Glutamatergic neuron (in vitro differentiated cells): ENCODE measurements at regions not wholly inside any gene's neighbourhood (a gene's known extent, or its start where the extent isn't known, plus 50 kb on each side); places are given as distances from the start of the nearest gene placed in this dataset.

Experiments
- DNase-seq: peaks from one replicate; pipeline ENCODE4 v3.0.0; 2022
- H3K27ac Mint-ChIP-seq: one replicate; pipeline ENCODE4 v1.8.0; 2020; ENCODE audit warnings: mild to moderate bottlenecking, mixed read lengths, inconsistent platforms; ENCODE audit not compliant: unreplicated experiment
- H3K27me3 Mint-ChIP-seq: one replicate; pipeline ENCODE4 v1.8.0; 2020; ENCODE audit warnings: mild to moderate bottlenecking, moderate library complexity, mixed read lengths, inconsistent platforms; ENCODE audit not compliant: unreplicated experiment
- H3K36me3 Mint-ChIP-seq: one replicate; pipeline ENCODE4 v1.8.0; 2020; ENCODE audit warnings: mild to moderate bottlenecking, mixed read lengths, inconsistent platforms; ENCODE audit not compliant: unreplicated experiment
- H3K4me1 Mint-ChIP-seq: one replicate; pipeline ENCODE4 v1.8.0; 2020; ENCODE audit warnings: mild to moderate bottlenecking, low read depth, mixed read lengths, inconsistent platforms; ENCODE audit not compliant: unreplicated experiment
- H3K4me3 Mint-ChIP-seq: one replicate; pipeline ENCODE4 v1.8.0; 2020; ENCODE audit warnings: mild to moderate bottlenecking, mixed read lengths, inconsistent platforms; ENCODE audit not compliant: unreplicated experiment
- H3K9me3 Mint-ChIP-seq: one replicate; pipeline ENCODE4 v1.8.0; 2020; ENCODE audit warnings: mild to moderate bottlenecking, moderate library complexity, mixed read lengths, inconsistent platforms; ENCODE audit not compliant: unreplicated experiment
- TF ChIP-seq, protein P1 (sequence below): fragments of 200-600 bp; sonication (generic); IDR thresholded peaks from one replicate; pipeline ENCODE4 v1.5.0; 2021; ENCODE audit not compliant: partially characterized antibody, unreplicated experiment

DNA sequence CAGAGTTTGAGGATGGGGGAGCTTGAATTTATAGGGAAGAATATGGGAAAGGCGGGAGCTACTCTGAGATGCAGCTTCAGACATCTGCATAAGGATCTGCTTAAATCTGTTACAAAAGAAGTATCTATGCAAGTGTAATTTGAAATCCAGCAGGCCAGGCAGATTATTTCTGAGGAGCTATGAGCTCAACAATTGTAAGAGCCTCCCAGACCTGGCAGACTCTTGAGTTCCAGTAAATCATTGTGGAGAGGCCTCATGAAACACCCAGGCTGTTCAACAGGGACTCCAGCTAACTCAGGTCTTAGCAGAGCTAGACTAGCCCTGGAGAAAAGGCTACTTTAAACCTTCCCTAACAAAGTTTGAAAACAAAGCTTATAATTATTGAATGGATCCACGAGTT is 647.5 kb upstream of the CHRM3 start:
- DNase-seq = no peak
- Mint-ChIP-seq H3K27ac (no peak overlapping the region), H3K36me3 (no peaks in the 10 kb centered on the region), H3K4me3 (no peak overlapping the region), H3K4me1 (peaks cover 21% of the 10 kb centered on the region), H3K9me3 (peaks cover 1% of the 10 kb centered on the region), H3K27me3 (no peaks in the 10 kb centered on the region)
- TF ChIP-seq, protein P1, sequence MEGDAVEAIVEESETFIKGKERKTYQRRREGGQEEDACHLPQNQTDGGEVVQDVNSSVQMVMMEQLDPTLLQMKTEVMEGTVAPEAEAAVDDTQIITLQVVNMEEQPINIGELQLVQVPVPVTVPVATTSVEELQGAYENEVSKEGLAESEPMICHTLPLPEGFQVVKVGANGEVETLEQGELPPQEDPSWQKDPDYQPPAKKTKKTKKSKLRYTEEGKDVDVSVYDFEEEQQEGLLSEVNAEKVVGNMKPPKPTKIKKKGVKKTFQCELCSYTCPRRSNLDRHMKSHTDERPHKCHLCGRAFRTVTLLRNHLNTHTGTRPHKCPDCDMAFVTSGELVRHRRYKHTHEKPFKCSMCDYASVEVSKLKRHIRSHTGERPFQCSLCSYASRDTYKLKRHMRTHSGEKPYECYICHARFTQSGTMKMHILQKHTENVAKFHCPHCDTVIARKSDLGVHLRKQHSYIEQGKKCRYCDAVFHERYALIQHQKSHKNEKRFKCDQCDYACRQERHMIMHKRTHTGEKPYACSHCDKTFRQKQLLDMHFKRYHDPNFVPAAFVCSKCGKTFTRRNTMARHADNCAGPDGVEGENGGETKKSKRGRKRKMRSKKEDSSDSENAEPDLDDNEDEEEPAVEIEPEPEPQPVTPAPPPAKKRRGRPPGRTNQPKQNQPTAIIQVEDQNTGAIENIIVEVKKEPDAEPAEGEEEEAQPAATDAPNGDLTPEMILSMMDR = no peak

DNA sequence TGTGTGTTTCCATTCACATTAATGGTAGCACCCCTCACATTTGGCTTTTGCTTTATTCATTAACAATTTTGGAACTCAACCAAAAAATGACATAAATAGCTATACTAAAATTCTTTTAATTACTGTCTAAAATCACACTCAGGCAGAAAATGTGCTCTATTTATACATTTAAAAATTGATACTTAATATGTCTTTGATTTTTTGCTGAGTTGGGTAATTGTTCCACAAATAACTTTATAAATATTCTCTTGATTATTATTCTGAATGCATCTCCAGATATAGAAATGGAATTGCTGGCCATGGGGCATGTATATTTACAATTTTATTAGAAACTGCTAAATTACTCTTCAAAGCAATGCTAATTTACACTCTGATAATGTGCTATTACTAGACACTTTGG is 658.7 kb upstream of the CHRM3 start:
- Mint-ChIP-seq H3K9me3 (no peaks in the 10 kb centered on the region), H3K4me3 (no peak overlapping the region), H3K27ac (no peak overlapping the region), H3K36me3 (no peaks in the 10 kb centered on the region), H3K4me1 (peaks cover 2% of the 10 kb centered on the region), H3K27me3 (no peaks in the 10 kb centered on the region)
- no peak for DNase-seq
- TF ChIP-seq, protein P1 = no peak

DNA sequence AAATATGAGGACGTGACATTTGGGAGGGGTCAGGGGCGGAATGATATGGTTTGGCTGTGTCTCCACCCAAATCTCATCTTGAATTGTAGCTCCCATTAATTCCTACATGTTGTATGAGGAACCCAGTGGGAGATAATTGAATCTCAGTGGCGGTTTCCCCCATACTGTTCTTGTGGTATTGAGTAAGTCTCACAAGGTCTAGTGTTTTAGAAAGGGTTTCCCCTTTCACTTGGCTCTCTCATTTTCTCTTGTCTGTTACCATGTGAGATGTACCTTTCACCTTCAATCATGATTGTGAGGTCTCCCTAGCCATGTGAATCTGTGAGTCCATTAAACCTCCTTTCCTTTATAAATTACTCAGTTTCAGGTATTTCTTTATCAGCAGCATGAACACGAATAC is 663.6 kb upstream of the CHRM3 start:
- Mint-ChIP-seq H3K27ac (no peak overlapping the region), H3K9me3 (peaks cover 3% of the 10 kb centered on the region), H3K27me3 (no peaks in the 10 kb centered on the region), H3K4me3 (no peak overlapping the region), H3K4me1 (no peaks in the 10 kb centered on the region), H3K36me3 (no peaks in the 10 kb centered on the region)
- DNase-seq = no peak
- TF ChIP-seq, protein P1 = no peak

DNA sequence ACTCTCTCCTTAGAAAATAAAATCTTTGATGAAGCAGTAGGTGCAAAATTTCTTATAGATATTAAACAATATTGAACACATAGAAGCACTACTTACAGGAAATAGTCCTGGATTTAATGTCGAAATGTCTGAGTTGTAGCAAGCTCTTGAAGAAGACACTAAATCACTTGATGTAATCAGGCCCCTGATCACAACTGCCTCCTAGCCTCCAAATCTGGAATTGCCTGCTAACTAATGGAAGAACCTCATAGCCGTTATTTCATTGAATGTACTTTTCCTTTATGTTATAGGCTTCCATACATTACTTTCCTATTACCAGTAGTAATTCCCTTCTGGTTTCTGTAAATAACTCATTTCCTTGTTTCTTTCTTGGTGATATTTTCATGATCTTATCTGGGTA is 675.7 kb upstream of the CHRM3 start:
- H3K36me3 Mint-ChIP-seq = no peaks in the 10 kb centered on the region
- TF ChIP-seq, protein P1 = no peak
- no peaks in the 10 kb centered on the region for H3K27me3 Mint-ChIP-seq
- H3K27ac Mint-ChIP-seq = no peak overlapping the region
- no peak for DNase-seq
- H3K9me3 Mint-ChIP-seq = no peaks in the 10 kb centered on the region
- no peak overlapping the region for H3K4me3 Mint-ChIP-seq
- H3K4me1 Mint-ChIP-seq = no peaks in the 10 kb centered on the region

DNA sequence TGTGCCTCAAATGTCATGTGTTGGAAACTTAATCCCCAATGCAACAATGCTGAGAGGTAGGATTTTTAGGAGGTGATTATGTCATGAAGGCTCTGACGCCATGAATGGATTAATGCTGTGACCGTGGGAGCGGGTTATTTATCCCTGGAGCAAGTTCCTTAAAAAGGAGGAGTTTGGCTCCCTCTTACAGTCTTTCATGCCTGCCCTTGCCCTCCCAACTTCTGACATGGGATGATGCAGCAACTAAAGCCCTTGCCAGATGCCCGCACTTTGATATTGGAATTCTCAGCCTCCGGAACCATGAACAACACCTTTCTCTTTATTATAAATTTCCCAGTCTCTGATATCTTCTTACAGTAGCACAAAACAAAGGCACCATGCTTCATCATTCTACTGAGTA is 685.3 kb upstream of the CHRM3 start:
- peaks cover 3% of the 10 kb centered on the region for H3K9me3 Mint-ChIP-seq
- TF ChIP-seq, protein P1 = no peak

More for the DNA sequence above, 685.3 kb upstream of the CHRM3 start:
- Mint-ChIP-seq H3K4me1 (no peaks in the 10 kb centered on the region), H3K27me3 (no peaks in the 10 kb centered on the region), H3K4me3 (no peak overlapping the region), H3K36me3 (no peaks in the 10 kb centered on the region), H3K27ac (no peak overlapping the region)
- DNase-seq = no peak
